ENCODE measurements at regions not wholly inside any gene's neighbourhood (a gene's known extent, or its start where the extent isn't known, plus 50 kb on each side); places are given as distances from the start of the nearest gene placed in this dataset.

GRCh38 chr2:67255933-67256615, 141.1 kb upstream of the ETAA1 start:
- TF ChIP-seq ZBTB7A (IDR thresholded peaks at IDR 0.05; ENCODE audit: low read depth) (no peak), MAX (IDR thresholded peaks at IDR 0.05) (no peak), USF1 (IDR thresholded peaks at IDR 0.05) (no peak)

Measured in Ishikawa (cell line).